ENCODE measurements at regions not wholly inside any gene's neighbourhood (a gene's known extent, or its start where the extent isn't known, plus 50 kb on each side); places are given as distances from the start of the nearest gene placed in this dataset.

GRCh38 chr5:167995844-167996425, 295.5 kb upstream of the WWC1 start:
- no peak overlapping the region for H3K9ac ChIP-seq (ENCODE audit: low read length)
- H3K36me3 ChIP-seq (ENCODE audit: insufficient read depth, low read length) = no peaks in the 10 kb centered on the region
- TF ChIP-seq EZH2 (IDR thresholded peaks at IDR 0.05; ENCODE audit: borderline replicate concordance, insufficient read depth, low read length, poor library complexity, severe bottlenecking) (no peak), MXI1 (conservative IDR thresholded peaks at IDR 0.05; ENCODE audit: poor library complexity, severe bottlenecking) (no peak), SMC3 (conservative IDR thresholded peaks at IDR 0.05; ENCODE audit: poor library complexity) (no peak), EP300 (conservative IDR thresholded peaks at IDR 0.05; ENCODE audit: poor library complexity, severe bottlenecking) (no peak), REST (IDR thresholded peaks at IDR 0.05; ENCODE audit: borderline replicate concordance) (no peak), TAF1 (IDR thresholded peaks at IDR 0.05; ENCODE audit: low read depth) (no peak), CTCF (IDR thresholded peaks at IDR 0.05; ENCODE audit: poor library complexity, severe bottlenecking) (no peak), RAD21 (conservative IDR thresholded peaks at IDR 0.05) (no peak), POLR2AphosphoS5 (IDR thresholded peaks at IDR 0.05) (no peak)
- H3K79me2 ChIP-seq (replicated peaks; ENCODE audit: insufficient read depth, low read length) = no peaks in the 10 kb centered on the region
- no peaks in the 10 kb centered on the region for H4K20me1 ChIP-seq (ENCODE audit: insufficient read depth)
- H3K4me3 ChIP-seq (ENCODE audit: low read length) = no peak overlapping the region
- no peak overlapping the region for H3K4me2 ChIP-seq (ENCODE audit: low read length)
- peaks cover 3% of the 10 kb centered on the region for H3K9me3 ChIP-seq (ENCODE audit: low read length)
- H3F3A ChIP-seq (ENCODE audit: insufficient read depth, low read length, poor library complexity, severe bottlenecking) = no peaks in the 10 kb centered on the region
- no peaks in the 10 kb centered on the region for H3K9me2 ChIP-seq (ENCODE audit: insufficient read depth, low read length)
- H2AFZ ChIP-seq (ENCODE audit: low read depth, low read length) = no peak overlapping the region
- no peaks in the 10 kb centered on the region for H3K27me3 ChIP-seq (ENCODE audit: insufficient read depth, low read depth, low read length)
- no peak overlapping the region for H3K27ac ChIP-seq (ENCODE audit: low read length)

- Histone ChIP-seq H3K79me2 (replicated peaks; ENCODE audit: insufficient read depth, low read length) (no peaks in the 10 kb centered on the region), H3K4me2 (ENCODE audit: low read length) (no peak overlapping the region), H3K27ac (ENCODE audit: low read length) (no peak overlapping the region), H3K27me3 (ENCODE audit: insufficient read depth, low read depth, low read length) (no peaks in the 10 kb centered on the region), H2AFZ (ENCODE audit: low read depth, low read length) (no peak overlapping the region), H3K9me2 (ENCODE audit: insufficient read depth, low read length) (no peaks in the 10 kb centered on the region), H3K9ac (ENCODE audit: low read length) (no peak overlapping the region), H3K9me3 (ENCODE audit: low read length) (no peaks in the 10 kb centered on the region), H3F3A (ENCODE audit: insufficient read depth, low read length, poor library complexity, severe bottlenecking) (no peaks in the 10 kb centered on the region), H3K36me3 (ENCODE audit: insufficient read depth, low read length) (no peaks in the 10 kb centered on the region), H3K4me3 (ENCODE audit: low read length) (no peak overlapping the region), H4K20me1 (ENCODE audit: insufficient read depth) (no peaks in the 10 kb centered on the region)
- TF ChIP-seq REST (IDR thresholded peaks at IDR 0.05; ENCODE audit: borderline replicate concordance) (no peak), CTCF (IDR thresholded peaks at IDR 0.05; ENCODE audit: poor library complexity, severe bottlenecking) (no peak), MXI1 (conservative IDR thresholded peaks at IDR 0.05; ENCODE audit: poor library complexity, severe bottlenecking) (no peak), TAF1 (IDR thresholded peaks at IDR 0.05; ENCODE audit: low read depth) (no peak), SMC3 (conservative IDR thresholded peaks at IDR 0.05; ENCODE audit: poor library complexity) (no peak)
These were observed 293.2 kb upstream of the WWC1 start for GRCh38 chr5:167998148-167998767.
